Esophagus mucosa (tissue), 1 donor: ENCODE measurements at regions not wholly inside any gene's neighbourhood (a gene's known extent, or its start where the extent isn't known, plus 50 kb on each side); places are given as distances from the start of the nearest gene placed in this dataset.
"Not testable (repeated sequence)": the region's sequence is repeated elsewhere in the genome, so short reads cannot be mapped to it uniquely, and the experiment has no call there.

Experiments
- ATAC-seq: fragments of 200-7000 bp; cut with Tn5 transposase; one replicate; pipeline ENCODE4 v1.9.1; 2020
- donor health status: DM: yes; HTN: yes; CAD: no.

- no peak for ATAC-seq
Observed at GRCh38 chr12:66733321-66733720, 54.4 kb upstream of the GRIP1 start.

DNA sequence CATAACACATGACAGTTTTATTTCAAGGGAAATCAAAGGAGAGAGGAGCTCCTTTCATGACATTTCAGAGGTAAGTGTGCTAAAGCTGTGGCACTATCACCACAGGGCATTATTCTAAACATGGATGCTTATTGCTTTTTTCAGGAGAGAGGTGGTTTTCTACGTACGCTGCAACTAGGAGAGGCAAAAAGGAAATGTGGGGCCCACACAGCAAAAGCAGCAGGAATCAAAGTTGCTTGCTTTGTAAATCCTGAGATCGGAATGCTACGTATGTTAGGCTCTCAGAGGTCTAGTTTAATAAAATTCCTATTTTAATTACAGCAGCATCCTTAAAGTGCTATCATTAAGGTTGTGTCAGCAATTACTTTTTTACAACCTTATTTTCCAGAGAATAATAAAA, 55.0 kb upstream of the GRIP1 start:
- no peak for ATAC-seq

GRCh38 chr12:66735275-66735674, 56.4 kb upstream of the GRIP1 start:
- ATAC-seq = no peak

DNA sequence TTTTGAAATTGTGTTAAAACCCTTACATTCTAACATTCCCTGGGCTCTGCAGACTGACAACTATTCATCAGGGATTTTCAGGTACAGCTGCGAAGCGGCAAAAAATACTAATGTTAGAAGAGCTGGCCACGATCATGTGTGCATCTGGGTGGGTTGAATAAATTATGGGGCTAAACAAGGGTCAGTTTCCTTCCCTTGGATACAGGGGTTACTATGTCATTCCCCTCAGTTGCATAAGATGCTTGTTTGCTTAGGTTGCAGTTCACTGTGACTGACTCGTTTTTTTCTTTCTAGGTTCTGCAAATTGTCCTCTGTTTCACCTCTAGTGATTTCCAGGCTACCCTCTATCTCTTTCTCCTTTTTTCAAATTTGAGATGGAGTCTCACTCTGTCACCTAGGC, 58.1 kb upstream of the GRIP1 start:
- ATAC-seq = no peak

- no peak for ATAC-seq
Observed at GRCh38 chr12:66739266-66739665, 60.4 kb upstream of the GRIP1 start.

- peak; percentile 86 for ATAC-seq
Observed at GRCh38 chr12:66739940-66740651, 61.2 kb upstream of the GRIP1 start.

DNA sequence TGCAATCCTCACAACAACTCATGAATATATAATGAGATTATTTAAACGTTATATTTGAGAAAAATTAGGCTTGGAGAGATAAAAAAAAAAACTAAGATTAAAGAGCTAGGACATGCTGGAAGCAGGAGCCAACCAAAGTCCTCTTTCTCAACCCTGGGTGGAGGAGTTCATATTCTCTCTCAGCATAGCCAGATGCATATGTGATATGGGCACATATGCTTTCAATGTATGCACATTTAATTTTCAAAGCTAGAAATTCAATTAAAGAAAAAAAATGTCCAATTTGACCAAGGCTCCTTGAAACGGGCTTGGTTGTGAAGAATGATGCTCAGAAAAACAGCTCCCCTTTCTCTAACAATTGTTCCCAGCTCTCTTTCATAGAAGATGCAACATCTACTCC, 61.9 kb upstream of the GRIP1 start:
- no peak for ATAC-seq

- ATAC-seq = no peak
Observed at GRCh38 chr12:66741919-66742318, 63.0 kb upstream of the GRIP1 start.

DNA sequence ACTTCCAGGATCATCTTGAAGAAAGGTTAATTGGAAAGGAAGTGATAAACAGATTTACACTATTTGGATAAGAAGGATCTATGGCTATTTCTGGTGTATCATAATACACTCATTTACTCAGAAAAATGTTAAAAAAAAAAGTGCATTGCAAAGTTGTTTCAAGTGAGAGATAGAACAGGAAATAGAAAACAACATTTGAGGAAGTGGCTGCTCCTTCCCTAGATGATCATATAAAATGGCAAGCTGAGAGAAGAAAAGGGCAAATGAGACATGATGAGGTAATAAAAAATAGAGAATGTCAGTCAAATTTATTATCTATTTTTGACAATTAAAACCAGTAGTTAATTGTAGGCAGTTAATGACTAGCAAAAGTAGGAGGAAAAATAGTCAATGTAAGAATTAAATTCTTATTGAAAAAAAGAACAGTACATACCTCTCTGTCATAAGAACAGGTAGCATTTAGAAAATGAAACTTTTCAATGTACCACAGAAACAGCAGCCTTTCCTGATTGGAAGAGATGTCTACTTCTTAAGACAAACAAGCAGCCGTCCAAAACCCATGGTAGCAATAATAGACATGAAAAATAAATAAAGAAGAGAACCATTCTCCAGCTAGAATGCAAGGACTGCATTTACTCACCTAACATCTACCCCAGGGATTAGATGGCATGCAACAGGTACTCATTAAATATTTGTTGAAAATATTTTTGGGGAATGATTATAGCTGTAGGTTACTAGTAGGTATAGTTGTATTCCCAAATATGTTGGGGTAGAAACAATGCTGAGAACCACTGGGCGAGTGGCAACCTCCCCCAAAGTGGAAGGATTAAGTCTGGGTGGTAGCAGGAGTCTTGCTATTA, 63.9 kb upstream of the GRIP1 start:
- no peak for ATAC-seq

DNA sequence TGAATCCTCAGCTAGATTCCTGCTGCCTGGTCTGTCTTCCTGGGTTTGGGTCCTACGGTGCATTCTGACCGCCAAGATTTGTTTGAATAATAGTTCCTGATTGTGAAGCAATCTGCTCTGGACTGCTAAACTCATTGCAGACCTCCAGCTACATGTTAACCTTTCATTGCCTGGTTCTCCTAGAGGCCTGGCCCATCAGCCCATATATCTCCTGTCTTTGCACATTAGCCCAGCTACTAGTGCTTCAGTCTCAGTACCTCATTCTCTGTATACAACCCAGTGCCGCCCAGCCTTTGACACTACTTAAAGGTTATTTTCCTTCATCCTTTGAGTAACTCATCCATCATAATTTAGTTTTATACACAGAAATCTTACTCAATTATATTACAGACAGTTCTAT, 65.6 kb upstream of the GRIP1 start:
- no peak for ATAC-seq

DNA sequence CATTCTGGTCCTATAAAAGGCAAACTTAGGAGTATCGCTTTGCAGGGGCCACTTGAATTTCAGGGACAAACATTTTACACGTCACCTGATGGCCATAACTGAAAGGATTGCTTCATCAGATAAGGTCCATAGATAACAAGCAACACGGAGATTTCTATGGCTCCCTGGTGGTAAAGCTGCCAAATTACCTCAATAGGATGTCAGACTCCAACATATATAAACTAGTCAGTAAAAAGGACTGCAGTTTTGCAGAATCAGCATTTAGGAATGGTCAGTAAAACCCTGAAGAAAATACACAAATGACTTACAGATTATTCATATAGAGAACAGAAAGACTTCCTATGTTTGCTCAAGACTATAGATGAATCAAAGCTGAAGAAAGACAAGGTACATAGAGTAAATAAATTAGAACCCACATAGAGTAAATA, 66.1 kb upstream of the GRIP1 start:
- no peak for ATAC-seq

- no peak for ATAC-seq
Observed at GRCh38 chr12:66746489-66747201, 67.8 kb upstream of the GRIP1 start.

DNA sequence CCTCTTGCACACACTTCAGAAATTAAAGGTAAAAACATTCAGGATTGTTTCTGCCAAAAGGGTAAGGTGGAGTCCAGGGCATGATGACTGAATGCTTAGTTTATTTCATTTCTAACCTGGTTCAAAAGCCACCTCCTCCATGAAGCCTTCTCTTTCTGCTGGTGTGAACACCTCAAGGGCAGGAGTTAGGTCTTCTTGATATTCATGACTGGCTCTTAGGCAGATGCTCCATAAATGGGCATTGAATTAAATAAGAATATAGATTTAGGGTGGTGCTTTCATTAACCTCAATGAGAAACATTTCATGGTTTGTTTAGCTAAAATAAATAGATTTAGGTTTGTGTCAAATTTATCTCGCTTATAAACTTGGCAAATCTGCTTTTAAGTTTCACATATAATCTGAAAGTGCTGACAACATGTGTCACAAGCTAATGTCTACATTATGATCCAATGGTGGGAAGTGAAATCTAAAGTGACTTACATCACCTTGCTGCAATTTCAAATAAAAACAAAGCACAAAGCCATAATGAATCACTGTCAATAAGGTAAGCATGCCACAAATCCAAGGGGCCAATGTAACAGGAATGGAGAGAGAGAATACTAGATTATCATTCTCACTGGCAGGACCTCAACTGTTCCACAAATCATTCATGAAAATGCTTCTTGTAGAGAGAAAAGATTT, 72.7 kb upstream of the GRIP1 start:
- no peak for ATAC-seq

- no peak for ATAC-seq
Observed at GRCh38 chr12:66753810-66754209, 74.9 kb upstream of the GRIP1 start.

DNA sequence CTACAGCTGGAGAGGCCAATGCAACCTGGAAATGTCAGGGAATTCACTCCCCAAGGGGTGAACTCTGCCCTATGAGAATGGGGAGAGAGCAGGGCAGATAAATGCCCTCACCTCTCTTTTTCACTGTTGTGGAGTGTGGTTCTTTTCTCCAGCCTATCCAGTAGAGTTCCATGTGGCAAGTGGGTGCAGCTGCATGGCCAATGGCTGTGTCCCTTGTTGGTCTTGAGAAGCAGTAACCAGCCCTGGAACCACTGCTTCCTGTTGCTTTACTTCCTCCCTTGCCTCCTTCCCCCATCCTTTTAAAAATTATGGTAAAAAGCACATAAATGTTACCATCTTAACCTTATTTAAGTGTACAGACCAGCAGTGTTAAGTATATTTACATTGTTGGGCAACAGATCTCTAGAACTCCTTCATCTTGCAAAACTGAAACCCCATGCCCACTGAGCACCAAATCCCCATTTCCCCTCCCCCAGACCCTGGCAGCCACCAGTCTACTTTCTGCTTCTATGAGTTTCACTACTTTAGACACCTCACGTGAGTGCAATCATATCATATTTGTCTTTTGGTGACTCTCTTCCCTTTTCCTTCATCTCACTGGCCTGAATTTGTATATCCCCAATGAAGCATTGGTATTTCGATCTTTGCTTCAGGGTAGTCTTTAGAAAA, 77.0 kb upstream of the GRIP1 start:
- ATAC-seq = no peak

DNA sequence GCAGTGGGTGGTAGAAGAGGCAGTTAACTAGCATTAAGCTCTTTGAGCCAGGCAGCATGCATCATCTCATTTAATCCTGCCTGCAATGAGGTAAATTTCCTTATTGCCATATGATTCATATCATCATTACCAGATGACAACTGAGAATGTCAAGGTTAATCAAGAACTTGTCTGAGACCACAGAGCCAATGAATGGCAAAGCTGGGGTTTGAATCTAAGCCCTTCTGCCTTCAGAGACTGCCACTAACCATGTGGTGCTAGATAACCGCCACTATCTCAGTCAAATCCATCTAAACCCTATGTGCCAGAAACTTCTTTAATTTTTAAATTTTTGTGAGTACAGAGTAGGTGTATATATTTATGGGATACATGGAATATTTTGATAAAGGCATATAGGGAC, 77.8 kb upstream of the GRIP1 start:
- ATAC-seq = peak; percentile 48

DNA sequence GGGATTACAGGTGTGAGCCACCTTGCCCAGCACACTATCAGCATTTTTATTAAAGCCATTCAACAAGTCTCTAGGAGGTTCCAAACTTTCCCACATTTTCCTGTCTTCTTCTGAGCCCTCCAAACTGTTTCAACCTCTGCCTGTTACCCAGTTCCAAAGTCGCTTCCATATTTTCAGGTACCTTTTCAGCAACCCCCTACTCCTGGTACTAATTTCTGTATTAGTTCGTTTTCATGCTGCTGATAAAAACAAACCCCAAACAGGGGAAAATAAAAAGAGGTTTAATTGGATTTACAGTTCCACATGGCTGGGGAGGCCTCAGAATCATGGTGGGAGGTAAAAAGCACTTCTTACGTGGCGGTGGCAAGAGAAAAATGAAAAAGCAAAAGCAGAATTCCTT, 81.2 kb upstream of the GRIP1 start:
- ATAC-seq = not testable (repeated sequence)

GRCh38 chr12:66763467-66763866, 84.6 kb upstream of the GRIP1 start:
- ATAC-seq = no peak

- ATAC-seq = no peak
Observed at GRCh38 chr12:66765204-66765603, 86.3 kb upstream of the GRIP1 start.

DNA sequence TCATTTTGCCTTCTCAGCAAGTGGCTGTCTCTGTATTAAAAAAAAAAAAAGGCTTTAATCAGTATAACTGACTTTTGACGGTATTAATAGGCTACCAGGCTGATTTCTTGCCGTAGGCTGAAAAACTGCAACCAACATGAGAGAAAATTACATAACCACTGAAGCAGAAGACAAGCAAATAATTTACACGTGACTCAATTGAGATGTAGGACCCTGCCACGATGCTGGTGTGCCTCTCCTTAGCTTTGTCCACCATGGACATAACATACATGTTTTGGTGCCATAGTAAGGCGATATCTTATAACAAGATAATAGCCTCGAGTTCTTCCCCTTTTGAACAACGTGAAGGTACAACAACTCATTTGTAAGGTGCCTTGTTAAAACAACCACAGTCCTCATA, 88.7 kb upstream of the GRIP1 start:
- no peak for ATAC-seq

DNA sequence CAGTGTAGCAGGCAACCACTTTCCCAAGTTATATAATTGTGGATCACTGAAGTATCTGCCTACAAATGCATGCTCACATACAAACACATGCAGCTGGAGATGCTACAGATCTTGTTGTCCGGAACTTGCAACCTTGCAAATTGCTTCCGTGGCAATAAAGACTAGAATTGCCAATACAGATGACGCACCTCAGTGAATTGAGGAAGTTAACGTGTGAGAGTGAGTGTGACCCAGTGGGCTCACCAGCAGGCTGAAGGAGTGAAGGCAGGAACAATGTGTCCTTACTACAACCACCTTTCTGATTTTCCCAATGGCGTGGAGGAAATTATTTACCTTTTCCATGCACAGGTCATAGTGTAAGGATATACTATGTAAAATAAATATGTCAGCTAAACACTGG, 89.4 kb upstream of the GRIP1 start:
- ATAC-seq = no peak

DNA sequence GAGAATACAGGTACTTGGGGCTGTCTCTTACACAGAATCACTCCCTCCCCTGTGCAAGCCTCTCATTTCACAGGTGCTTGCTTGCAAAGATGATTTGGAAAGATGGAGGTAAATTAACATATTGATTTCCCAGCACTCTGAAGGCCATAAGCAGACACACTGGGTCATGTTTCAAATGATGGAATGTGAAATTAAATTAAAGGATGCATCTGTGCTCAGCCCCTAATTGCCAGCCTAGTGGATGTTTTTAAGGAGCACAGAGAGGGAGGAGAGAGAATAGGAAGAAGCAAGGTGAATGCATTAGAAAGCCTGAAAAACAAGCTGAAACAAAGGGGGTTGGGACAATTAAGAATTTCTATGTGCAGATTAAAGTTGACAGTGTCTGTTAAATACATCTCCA, 96.1 kb upstream of the GRIP1 start:
- no peak for ATAC-seq
